DND-41 (cell line): ENCODE measurements at regions not wholly inside any gene's neighbourhood (a gene's known extent, or its start where the extent isn't known, plus 50 kb on each side); places are given as distances from the start of the nearest gene placed in this dataset.

ENCODE experiments used
- ATAC-seq: fragments of 200-7000 bp; cut with Tn5 transposase; 3 replicates; pipeline ENCODE4 v1.9.1; 2021; ENCODE audit warnings: low read depth; ENCODE audit not compliant: insufficient read depth
- DNase-seq: peaks from one replicate; pipeline ENCODE4 v3.0.0-alpha.2; 2020
- H2AFZ ChIP-seq: 2 replicates; pipeline ENCODE4 v1.6.0; 2012; ENCODE audit warnings: low read depth, low read length
- H3K27ac ChIP-seq: 2 replicates; pipeline ENCODE4 v1.5.1; 2012; ENCODE audit warnings: low read length, inconsistent platforms
- H3K27me3 ChIP-seq: fragments of 200-600 bp; sonication (generic); 2 replicates; pipeline ENCODE4 v1.6.0; 2012; ENCODE audit warnings: low read length, mild to moderate bottlenecking, inconsistent platforms; ENCODE audit not compliant: insufficient read depth, poor library complexity
- H3K36me3 ChIP-seq: 2 replicates; pipeline ENCODE4 v1.5.1; 2012; ENCODE audit warnings: low read length, inconsistent platforms; ENCODE audit not compliant: insufficient read depth
- H3K4me1 ChIP-seq: 2 replicates; pipeline ENCODE4 v1.5.1; 2012; ENCODE audit warnings: mild to moderate bottlenecking, low read length; ENCODE audit not compliant: insufficient read depth
- H3K4me2 ChIP-seq: 2 replicates; pipeline ENCODE4 v1.6.0; 2012; ENCODE audit warnings: mild to moderate bottlenecking, moderate library complexity, low read length, inconsistent platforms; ENCODE audit not compliant: insufficient read depth
- H3K4me3 ChIP-seq, 2 experiments: fragments of 200-600 bp in 1 of 2; shearing (Covaris generic) in 1 of 2; 2 replicates each; pipeline ENCODE4 v1.5.1; 2012 to 2016; ENCODE audit warnings: inconsistent platforms in 2 of 2, low read length in 2 of 2, mild to moderate bottlenecking in 2 of 2, low read depth in 1 of 2, moderate library complexity in 1 of 2
- H3K79me2 ChIP-seq: 2 replicates; pipeline ENCODE4 v1.6.0; 2012; ENCODE audit warnings: low read length, inconsistent platforms; ENCODE audit not compliant: insufficient read depth
- H3K9ac ChIP-seq: 2 replicates; pipeline ENCODE4 v1.6.0; 2012; ENCODE audit warnings: low read depth, mild to moderate bottlenecking, inconsistent platforms, low read length, moderate library complexity
- H3K9me3 ChIP-seq: 2 replicates; pipeline ENCODE4 v1.5.1; 2012; ENCODE audit warnings: low read length, moderate library complexity, mild to moderate bottlenecking, inconsistent platforms; ENCODE audit not compliant: insufficient read depth, severe bottlenecking
- H4K20me1 ChIP-seq: 2 replicates; pipeline ENCODE4 v1.6.0; 2012; ENCODE audit warnings: low read length; ENCODE audit not compliant: insufficient read depth
- CTCF ChIP-seq: IDR thresholded peaks from 2 replicates; pipeline ENCODE4 v1.5.1; 2012; ENCODE audit warnings: borderline replicate concordance, low read length, moderate library complexity, mild to moderate bottlenecking; ENCODE audit not compliant: poor library complexity, severe bottlenecking; ENCODE audit errors: extremely low read depth
- EZH2 ChIP-seq: IDR thresholded peaks from 3 replicates; pipeline ENCODE4 v1.6.1; 2012; ENCODE audit warnings: borderline replicate concordance, low read depth, mild to moderate bottlenecking, moderate library complexity, low read length, inconsistent platforms; ENCODE audit not compliant: severe bottlenecking

GRCh38 chr2:160694631-160695030 is 201.0 kb upstream of the RBMS1 start:
- H3K4me3 ChIP-seq = no peak overlapping the region
- DNase-seq = no peak
- H3K4me1 ChIP-seq = no peaks in the 10 kb centered on the region
- no peaks in the 10 kb centered on the region for H3K36me3 ChIP-seq
- no peaks in the 10 kb centered on the region for H3K9me3 ChIP-seq
- TF ChIP-seq CTCF (no peak), EZH2 (no peak)
- ATAC-seq = peak; percentile 58
- H3K27ac ChIP-seq = no peak overlapping the region
- no peaks in the 10 kb centered on the region for H4K20me1 ChIP-seq
- H3K27me3 ChIP-seq = no peaks in the 10 kb centered on the region
- H2AFZ ChIP-seq = no peak overlapping the region
- no peak overlapping the region for H3K4me2 ChIP-seq
- no peaks in the 10 kb centered on the region for H3K79me2 ChIP-seq
- H3K9ac ChIP-seq = no peak overlapping the region

GRCh38 chr2:160695402-160696086 is 201.9 kb upstream of the RBMS1 start:
- Histone ChIP-seq H4K20me1 (no peaks in the 10 kb centered on the region), H3K4me1 (no peaks in the 10 kb centered on the region), H3K36me3 (no peaks in the 10 kb centered on the region), H3K4me2 (no peak overlapping the region), H3K9me3 (no peaks in the 10 kb centered on the region), H3K79me2 (no peaks in the 10 kb centered on the region), H3K9ac (no peak overlapping the region), H3K27ac (no peak overlapping the region), H2AFZ (no peak overlapping the region), H3K27me3 (no peaks in the 10 kb centered on the region), H3K4me3 (no peak overlapping the region)
- DNase-seq (no peak), ATAC-seq (peak; percentile 33; the same call in 1 of the 3 replicates)
- TF ChIP-seq CTCF = no peak

- TF ChIP-seq CTCF = no peak
- no peak for TF ChIP-seq EZH2
- no peak overlapping the region for H2AFZ ChIP-seq
- ATAC-seq = no peak
Measured at GRCh38 chr2:160696087-160696452, 202.5 kb upstream of the RBMS1 start.

More at GRCh38 chr2:160696087-160696452, 202.5 kb upstream of the RBMS1 start:
- DNase-seq = no peak
- H3K4me2 ChIP-seq = no peak overlapping the region
- no peak overlapping the region for H3K4me3 ChIP-seq
- H3K27ac ChIP-seq = no peak overlapping the region
- H3K27me3 ChIP-seq = no peaks in the 10 kb centered on the region
- H3K79me2 ChIP-seq = no peaks in the 10 kb centered on the region
- no peak overlapping the region for H3K9ac ChIP-seq
- no peaks in the 10 kb centered on the region for H3K9me3 ChIP-seq
- H3K4me1 ChIP-seq = no peaks in the 10 kb centered on the region
- H3K36me3 ChIP-seq = no peaks in the 10 kb centered on the region
- H4K20me1 ChIP-seq = no peaks in the 10 kb centered on the region
